OCI-LY7 (cell line): ENCODE measurements at regions not wholly inside any gene's neighbourhood (a gene's known extent, or its start where the extent isn't known, plus 50 kb on each side); places are given as distances from the start of the nearest gene placed in this dataset.

Source experiments
- BruUV-seq: library from RNA; stranded (reverse); fragments of 400-500 nt; replicated peaks from 2 replicates; lab custom pipeline; 2021; lab: Mats Ljungman, UMichigan
- CTCF ChIA-PET: fragments of 300-600 bp; sonication (Branson Sonifier 250); formaldehyde crosslinking; loops from one replicate; lab custom pipeline; 2022; ENCODE audit warnings: antibody characterized with exemption; ENCODE audit not compliant: unreplicated experiment; lab: Charles Lee
- POLR2A ChIA-PET: fragments of 300-600 bp; sonication (Branson Sonifier 250); formaldehyde crosslinking; loops from one replicate; lab custom pipeline; 2022; ENCODE audit warnings: antibody characterized with exemption; lab: Charles Lee
- DNase-seq: peaks from one replicate; pipeline ENCODE4 v3.0.0-alpha.2; 2015; ENCODE audit warnings: low spot score
- H2AFZ ChIP-seq: fragments of 200-600 bp; sonication (generic), shearing (Covaris generic); 2 replicates; pipeline ENCODE4 v1.6.1; 2014; ENCODE audit warnings: mild to moderate bottlenecking, antibody characterized with exemption, low read length, moderate library complexity
- H3K27ac ChIP-seq: fragments of 200-600 bp; sonication (generic); 2 replicates; pipeline ENCODE4 v1.5.1; 2014; ENCODE audit warnings: mixed run types, low read depth, mild to moderate bottlenecking, moderate library complexity, low read length, inconsistent platforms; ENCODE audit not compliant: poor library complexity, severe bottlenecking
- H3K36me3 ChIP-seq: fragments of 200-600 bp; sonication (generic); 2 replicates; pipeline ENCODE4 v1.6.1; 2014; ENCODE audit warnings: mild to moderate bottlenecking, antibody characterized with exemption, low read length, moderate library complexity, mixed read lengths; ENCODE audit not compliant: insufficient read depth
- H3K4me1 ChIP-seq: fragments of 200-600 bp; sonication (generic); 2 replicates; pipeline ENCODE4 v1.5.1; 2014; ENCODE audit warnings: mild to moderate bottlenecking, low read length; ENCODE audit not compliant: insufficient read depth, poor library complexity, severe bottlenecking
- H3K4me2 ChIP-seq: fragments of 200-600 bp; sonication (generic); 2 replicates; pipeline ENCODE4 v1.6.1; 2014; ENCODE audit warnings: mild to moderate bottlenecking, low read length
- H3K4me3 ChIP-seq: fragments of 200-600 bp; sonication (generic); 2 replicates; pipeline ENCODE4 v1.5.1; 2014; ENCODE audit warnings: mild to moderate bottlenecking, low read depth, low read length; ENCODE audit not compliant: poor library complexity, severe bottlenecking
- H3K79me2 ChIP-seq: fragments of 200-600 bp; sonication (generic); 2 replicates; pipeline ENCODE4 v1.6.1; 2016; ENCODE audit warnings: low read depth, mild to moderate bottlenecking, low read length, moderate library complexity, mixed read lengths; ENCODE audit not compliant: insufficient read depth
- H3K9me2 ChIP-seq: fragments of 200-600 bp; sonication (generic); 2 replicates; pipeline ENCODE4 v1.6.1; 2016; ENCODE audit warnings: mild to moderate bottlenecking, low read length, mixed read lengths; ENCODE audit not compliant: insufficient read depth
- H3K9me3 ChIP-seq: fragments of 200-600 bp; sonication (generic); 2 replicates; pipeline ENCODE4 v1.6.1; 2014; ENCODE audit warnings: mild to moderate bottlenecking, mixed run types, low read length, mixed read lengths
- H4K20me1 ChIP-seq: fragments of 200-600 bp; sonication (generic); 2 replicates; pipeline ENCODE4 v1.6.1; 2014; ENCODE audit warnings: mild to moderate bottlenecking, antibody characterized with exemption, low read length, moderate library complexity, mixed read lengths; ENCODE audit not compliant: insufficient read depth
- CTCF ChIP-seq: fragments of 200-600 bp; sonication (generic); conservative IDR thresholded peaks from 2 replicates; pipeline ENCODE4 v1.5.1; 2014; ENCODE audit warnings: mild to moderate bottlenecking, antibody characterized with exemption, low read length, moderate library complexity, mixed read lengths
- EZH2phosphoT487 ChIP-seq: fragments of 200-600 bp; sonication (generic); IDR thresholded peaks from 2 replicates; pipeline ENCODE4 v1.6.1; 2018; ENCODE audit warnings: low read depth, borderline replicate concordance, mild to moderate bottlenecking, mixed run types, antibody characterized with exemption, low read length, moderate library complexity, mixed read lengths
- intact Hi-C: fragments of 100-400 bp; cut with micrococcal nuclease; formaldehyde crosslinking; loops from one replicate; pipeline ENCODE4 v1.10.0; 2022; ENCODE audit not compliant: unreplicated experiment

- H3K79me2 ChIP-seq = no peaks in the 10 kb centered on the region
- intact Hi-C loops = no loop called here
- ChIA-PET POLR2A (no interaction called here), CTCF (no interaction called here)
- no peak for DNase-seq
- no peaks in the 10 kb centered on the region for H3K9me3 ChIP-seq
- TF ChIP-seq EZH2phosphoT487 = no peak
- H3K27ac ChIP-seq = no peak overlapping the region
- H3K4me2 ChIP-seq = no peak overlapping the region
- no TSS peak for BruUV-seq
- no peaks in the 10 kb centered on the region for H4K20me1 ChIP-seq
- no peak overlapping the region for H2AFZ ChIP-seq
- no peaks in the 10 kb centered on the region for H3K36me3 ChIP-seq
- H3K9me2 ChIP-seq = no peaks in the 10 kb centered on the region
- H3K4me3 ChIP-seq = no peak overlapping the region
- H3K4me1 ChIP-seq = no peaks in the 10 kb centered on the region
These were observed 990.1 kb downstream of the TMTC2 start for GRCh38 chr12:83676781-83677295.

- POLR2A ChIA-PET = interaction anchor here (0.6 kb wide), 1 partner anchor 1933 kb away, joined by 4 read pairs; no protein-coding TSS in a partner anchor
- intact Hi-C loops = no loop called here
- H3K79me2 ChIP-seq = no peaks in the 10 kb centered on the region
- no peaks in the 10 kb centered on the region for H3K4me1 ChIP-seq
- H3K4me3 ChIP-seq = no peak overlapping the region
- no peaks in the 10 kb centered on the region for H3K36me3 ChIP-seq
- no peak for DNase-seq
- H4K20me1 ChIP-seq = no peaks in the 10 kb centered on the region
- H3K9me2 ChIP-seq = no peaks in the 10 kb centered on the region
- TF ChIP-seq EZH2phosphoT487 = no peak
- no peak overlapping the region for H2AFZ ChIP-seq
- CTCF ChIA-PET = no interaction called here
- no peak overlapping the region for H3K4me2 ChIP-seq
- no peak overlapping the region for H3K27ac ChIP-seq
- no TSS peak for BruUV-seq
- H3K9me3 ChIP-seq = no peaks in the 10 kb centered on the region
These were observed 980.0 kb downstream of the TMTC2 start for GRCh38 chr12:83666690-83667089.

GRCh38 chr12:83665634-83666218 lies 979.0 kb downstream of the TMTC2 start:
- Histone ChIP-seq H3K36me3 (no peaks in the 10 kb centered on the region), H3K4me2 (no peak overlapping the region), H3K4me1 (no peaks in the 10 kb centered on the region), H3K4me3 (no peak overlapping the region), H3K9me2 (no peaks in the 10 kb centered on the region), H2AFZ (no peak overlapping the region), H4K20me1 (no peaks in the 10 kb centered on the region), H3K79me2 (no peaks in the 10 kb centered on the region), H3K9me3 (no peaks in the 10 kb centered on the region), H3K27ac (no peak overlapping the region)
- TF ChIP-seq CTCF (no peak), EZH2phosphoT487 (no peak)
- no TSS peak for BruUV-seq
- ChIA-PET CTCF (no interaction called here), POLR2A (no interaction called here)
- intact Hi-C loops = no loop called here
- DNase-seq = no peak
